ENCODE measurements at regions not wholly inside any gene's neighbourhood (a gene's known extent, or its start where the extent isn't known, plus 50 kb on each side); places are given as distances from the start of the nearest gene placed in this dataset.

DNA sequence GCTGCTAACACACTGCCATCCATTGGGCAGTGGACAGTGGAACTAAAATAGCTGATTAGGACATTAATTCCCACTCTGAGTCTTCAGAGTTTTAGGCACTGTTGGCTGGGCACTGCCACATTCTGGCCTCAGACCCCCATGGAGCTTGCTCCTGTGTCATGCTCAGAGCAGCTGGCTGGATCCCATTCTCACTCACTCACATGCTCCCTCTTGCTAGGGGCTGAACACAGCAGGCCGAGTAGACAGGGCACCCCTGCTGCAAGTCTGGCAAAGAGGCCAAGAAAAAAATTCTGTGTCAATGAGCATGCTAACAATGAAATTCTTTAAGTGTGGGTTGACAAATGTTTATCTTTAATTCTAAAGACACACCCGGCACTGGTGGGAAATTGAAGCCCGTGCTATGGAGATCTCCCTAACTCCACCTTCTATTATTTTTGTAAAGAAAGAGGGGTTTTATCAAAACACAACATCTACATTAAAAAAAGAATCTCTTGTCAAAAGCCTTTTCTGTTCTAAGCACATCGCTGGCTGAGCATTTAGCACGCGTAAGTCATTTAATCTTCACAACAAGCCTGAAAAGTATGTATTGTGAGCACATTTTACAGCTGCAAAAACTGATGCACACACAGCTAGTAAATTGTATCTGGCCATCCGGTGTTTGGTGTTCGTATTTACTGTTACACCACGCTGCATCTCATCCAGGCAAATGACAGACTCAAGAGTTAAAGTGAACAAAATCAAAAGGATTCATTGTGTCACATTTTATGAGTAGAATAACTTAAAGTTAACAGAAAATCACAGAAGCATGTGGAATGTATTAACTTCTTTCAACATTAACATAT is 362.1 kb downstream of the PLOD2 start:
- DNase-seq (ENCODE audit: low spot score in 2 of 2), result no peak
- intact Hi-C loops (cut with DNase I), result no loop called here
- TF ChIP-seq, protein P1, sequence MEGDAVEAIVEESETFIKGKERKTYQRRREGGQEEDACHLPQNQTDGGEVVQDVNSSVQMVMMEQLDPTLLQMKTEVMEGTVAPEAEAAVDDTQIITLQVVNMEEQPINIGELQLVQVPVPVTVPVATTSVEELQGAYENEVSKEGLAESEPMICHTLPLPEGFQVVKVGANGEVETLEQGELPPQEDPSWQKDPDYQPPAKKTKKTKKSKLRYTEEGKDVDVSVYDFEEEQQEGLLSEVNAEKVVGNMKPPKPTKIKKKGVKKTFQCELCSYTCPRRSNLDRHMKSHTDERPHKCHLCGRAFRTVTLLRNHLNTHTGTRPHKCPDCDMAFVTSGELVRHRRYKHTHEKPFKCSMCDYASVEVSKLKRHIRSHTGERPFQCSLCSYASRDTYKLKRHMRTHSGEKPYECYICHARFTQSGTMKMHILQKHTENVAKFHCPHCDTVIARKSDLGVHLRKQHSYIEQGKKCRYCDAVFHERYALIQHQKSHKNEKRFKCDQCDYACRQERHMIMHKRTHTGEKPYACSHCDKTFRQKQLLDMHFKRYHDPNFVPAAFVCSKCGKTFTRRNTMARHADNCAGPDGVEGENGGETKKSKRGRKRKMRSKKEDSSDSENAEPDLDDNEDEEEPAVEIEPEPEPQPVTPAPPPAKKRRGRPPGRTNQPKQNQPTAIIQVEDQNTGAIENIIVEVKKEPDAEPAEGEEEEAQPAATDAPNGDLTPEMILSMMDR (IDR thresholded peaks at IDR 0.05), result no peak
- Histone ChIP-seq H3K27ac (no peak overlapping the region), H3K9me3 (peaks cover 0 to 4% of the 10 kb centered on the region in 2 donors), H3K27me3 (no peaks in the 10 kb centered on the region), H3K36me3 (no peaks in the 10 kb centered on the region), H3K4me1 (no peaks in the 10 kb centered on the region), H3K4me3 (no peak overlapping the region)

DNA sequence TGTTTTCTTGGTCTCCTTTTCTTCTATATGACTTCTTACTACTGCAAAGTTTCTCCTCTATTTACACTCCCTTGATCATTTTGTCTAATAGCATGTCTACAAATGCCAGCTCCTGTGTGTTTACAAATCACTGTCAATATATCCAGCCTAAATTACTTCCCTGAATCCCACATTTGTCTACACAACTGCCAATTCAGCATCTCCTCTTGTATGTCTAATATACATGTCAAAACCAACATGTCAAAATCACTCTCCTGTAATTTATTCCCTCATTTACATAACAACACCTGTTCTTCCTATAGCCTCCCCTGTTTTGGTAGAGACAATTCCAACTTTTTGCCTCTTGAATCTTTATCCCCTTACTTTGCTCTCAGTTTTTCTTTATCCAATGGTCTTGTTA is 359.3 kb downstream of the PLOD2 start:
- Histone ChIP-seq H3K27me3 (no peaks in the 10 kb centered on the region), H3K9me3 (no peaks in the 10 kb centered on the region), H3K27ac (no peak overlapping the region), H3K4me1 (no peaks in the 10 kb centered on the region), H3K4me3 (no peak overlapping the region), H3K36me3 (no peaks in the 10 kb centered on the region)
- DNase-seq (ENCODE audit: low spot score in 2 of 2), result no peak
- TF ChIP-seq, protein P1 (IDR thresholded peaks at IDR 0.05), result no peak
- intact Hi-C loops (cut with DNase I), result no loop called here

DNA sequence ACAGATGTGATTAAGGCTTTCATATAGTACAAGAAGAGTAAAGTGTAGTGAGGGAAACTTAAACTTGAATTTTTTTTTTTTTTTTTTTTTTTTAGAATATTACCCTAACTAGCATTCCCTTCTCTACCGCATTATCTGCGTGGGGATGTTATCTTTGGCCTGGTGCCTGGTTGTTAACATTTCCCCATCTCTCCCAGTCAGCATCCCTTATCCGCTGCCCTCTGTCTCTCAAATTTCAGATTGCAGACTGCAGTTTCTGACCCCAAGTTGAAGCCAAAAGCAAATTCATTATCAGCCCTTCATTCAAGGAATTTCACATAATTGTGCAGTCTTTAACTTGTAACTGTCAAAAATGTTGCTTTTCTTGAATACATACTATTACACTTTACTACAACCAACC is 353.0 kb downstream of the PLOD2 start:
- Histone ChIP-seq H3K9me3 (no peaks in the 10 kb centered on the region), H3K27ac (no peak overlapping the region), H3K27me3 (no peaks in the 10 kb centered on the region), H3K36me3 (no peaks in the 10 kb centered on the region), H3K4me1 (no peaks in the 10 kb centered on the region), H3K4me3 (no peak overlapping the region)
- intact Hi-C loops (cut with DNase I), result no loop called here
- DNase-seq (ENCODE audit: low spot score in 2 of 2), result no peak
- TF ChIP-seq, protein P1 (IDR thresholded peaks at IDR 0.05), result peak in 1 of 3 experiments; percentile 14

DNA sequence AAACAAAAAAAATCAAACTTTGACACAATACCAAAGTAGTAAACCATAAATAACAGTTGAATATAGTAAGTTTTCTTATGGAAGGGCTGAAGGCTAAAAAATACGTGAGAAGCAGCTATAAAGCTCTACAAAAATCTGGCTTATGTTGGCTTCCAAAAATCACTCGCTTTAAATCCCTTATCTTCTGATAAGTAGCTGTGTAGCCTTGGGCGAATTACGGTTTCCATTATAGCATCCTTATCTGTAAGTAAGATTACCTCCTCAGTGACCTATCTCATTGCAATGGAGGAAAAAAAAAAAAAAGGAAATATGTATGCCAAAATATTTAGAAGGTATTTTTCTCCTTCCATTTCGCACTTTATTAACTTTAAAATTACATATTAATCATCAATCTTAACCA is 348.6 kb downstream of the PLOD2 start:
- Histone ChIP-seq H3K4me1 (no peaks in the 10 kb centered on the region), H3K27me3 (no peaks in the 10 kb centered on the region), H3K9me3 (no peaks in the 10 kb centered on the region), H3K27ac (no peak overlapping the region), H3K4me3 (no peak overlapping the region), H3K36me3 (no peaks in the 10 kb centered on the region)
- TF ChIP-seq, protein P1 (IDR thresholded peaks at IDR 0.05), result no peak
- no peak for DNase-seq (ENCODE audit: low spot score in 2 of 2)
- intact Hi-C loops (cut with DNase I), result no loop called here

DNA sequence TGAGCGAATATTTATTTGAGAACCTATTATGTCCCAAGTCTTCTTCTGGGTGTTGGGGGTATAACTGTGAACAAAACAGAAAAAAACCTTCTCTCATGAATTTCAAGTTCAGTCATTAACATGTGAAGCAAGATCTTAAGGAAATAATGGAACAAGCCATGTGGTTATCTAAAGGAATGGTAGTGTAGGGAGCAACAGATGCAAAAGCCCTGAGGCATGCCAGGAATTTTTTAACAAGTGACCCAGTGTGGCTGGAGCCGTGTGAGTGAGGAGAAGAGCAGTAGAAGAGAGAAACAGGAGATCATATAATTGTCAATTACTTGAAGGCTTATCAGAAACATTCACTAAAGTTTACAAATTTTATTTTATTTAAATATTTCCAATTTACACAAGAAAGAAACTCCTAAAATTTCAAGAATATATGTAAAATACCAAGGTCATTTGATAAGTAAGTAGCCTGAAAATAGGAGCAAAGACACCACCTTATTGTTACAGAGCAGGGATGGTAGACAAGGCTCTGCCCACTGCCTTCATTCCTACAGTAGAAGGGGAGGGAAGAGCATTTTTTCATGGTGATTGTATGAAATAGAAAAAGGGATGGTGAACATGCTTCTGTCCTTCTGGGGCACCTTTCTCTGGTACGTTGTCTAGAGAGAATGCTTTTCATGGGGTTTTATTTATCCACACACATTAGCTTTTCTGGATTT is 345.1 kb downstream of the PLOD2 start:
- H3K4me3 ChIP-seq, result no peak overlapping the region
- TF ChIP-seq, protein P1 (IDR thresholded peaks at IDR 0.05), result no peak
- H3K9me3 ChIP-seq, result no peaks in the 10 kb centered on the region
- H3K27ac ChIP-seq, result no peak overlapping the region
- no peaks in the 10 kb centered on the region for H3K27me3 ChIP-seq
- H3K36me3 ChIP-seq, result no peaks in the 10 kb centered on the region
- intact Hi-C loops (cut with DNase I), result no loop called here
- no peak for DNase-seq (ENCODE audit: low spot score in 2 of 2)
- H3K4me1 ChIP-seq, result no peaks in the 10 kb centered on the region
